HepG2 (cell line): ENCODE measurements at regions not wholly inside any gene's neighbourhood (a gene's known extent, or its start where the extent isn't known, plus 50 kb on each side); places are given as distances from the start of the nearest gene placed in this dataset.

Experiments
- ATF2 ChIP-seq: sonication (generic); formaldehyde crosslinking; IDR thresholded peaks from 2 replicates; pipeline ENCODE4 v1.4.0; 2020; ENCODE audit warnings: missing genetic modification reagents
- ATF6 ChIP-seq: sonication (generic); formaldehyde crosslinking; conservative IDR thresholded peaks from 2 replicates; pipeline ENCODE4 v1.4.0; 2020; ENCODE audit warnings: missing genetic modification reagents
- CBX2 ChIP-seq, 2 experiments: fragments of 200-600 bp in 1 of 2; sonication (generic); formaldehyde crosslinking in 1 of 2; IDR thresholded peaks; 2 replicates each; pipeline versions ENCODE4 v1.7.0 to v1.8.1; 2018 to 2022; ENCODE audit warnings: low read depth in 2 of 2, low read length in 1 of 2, mild to moderate bottlenecking in 1 of 2, missing genetic modification reagents in 1 of 2
- HNF4A ChIP-seq: sonication (generic); formaldehyde crosslinking; IDR thresholded peaks from 2 replicates; pipeline ENCODE4 v1.4.0; 2020; ENCODE audit warnings: missing genetic modification reagents
- JUNB ChIP-seq: sonication (generic); formaldehyde crosslinking; IDR thresholded peaks from 2 replicates; pipeline ENCODE4 v1.8.0; 2022; ENCODE audit warnings: missing genetic modification reagents, mild to moderate bottlenecking, borderline replicate concordance
- POLR2AphosphoS5 ChIP-seq: IDR thresholded peaks from 2 replicates; pipeline ENCODE4 v1.6.1; 2012; ENCODE audit warnings: low read depth, low read length
- ZNF672 ChIP-seq: sonication (generic); formaldehyde crosslinking; IDR thresholded peaks from 2 replicates; pipeline ENCODE4 v1.8.1; 2022; ENCODE audit warnings: missing genetic modification reagents
- TF ChIP-seq, protein P1 (sequence below): IDR thresholded peaks from 2 replicates; pipeline ENCODE4 v1.6.1; 2016

DNA sequence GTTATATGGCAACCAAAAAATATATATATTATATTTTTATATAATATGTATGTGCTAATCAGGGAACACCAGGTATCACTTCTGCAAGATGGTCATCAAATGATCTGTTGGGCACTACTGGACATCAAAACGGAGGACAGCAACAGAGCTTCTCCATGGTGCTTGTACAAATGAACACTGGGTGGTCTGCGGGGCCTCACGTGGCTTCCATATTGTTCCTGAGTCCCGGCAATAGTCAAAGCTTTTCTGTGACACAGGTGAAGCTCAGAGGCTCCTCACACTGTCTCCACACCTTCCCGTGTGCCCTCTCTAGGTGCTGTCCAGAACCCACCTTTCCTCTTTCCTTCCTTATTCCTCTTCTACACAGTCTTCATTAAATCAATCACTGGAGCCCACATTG, 149.9 kb upstream of the PIRT start:
- TF ChIP-seq, protein P1, sequence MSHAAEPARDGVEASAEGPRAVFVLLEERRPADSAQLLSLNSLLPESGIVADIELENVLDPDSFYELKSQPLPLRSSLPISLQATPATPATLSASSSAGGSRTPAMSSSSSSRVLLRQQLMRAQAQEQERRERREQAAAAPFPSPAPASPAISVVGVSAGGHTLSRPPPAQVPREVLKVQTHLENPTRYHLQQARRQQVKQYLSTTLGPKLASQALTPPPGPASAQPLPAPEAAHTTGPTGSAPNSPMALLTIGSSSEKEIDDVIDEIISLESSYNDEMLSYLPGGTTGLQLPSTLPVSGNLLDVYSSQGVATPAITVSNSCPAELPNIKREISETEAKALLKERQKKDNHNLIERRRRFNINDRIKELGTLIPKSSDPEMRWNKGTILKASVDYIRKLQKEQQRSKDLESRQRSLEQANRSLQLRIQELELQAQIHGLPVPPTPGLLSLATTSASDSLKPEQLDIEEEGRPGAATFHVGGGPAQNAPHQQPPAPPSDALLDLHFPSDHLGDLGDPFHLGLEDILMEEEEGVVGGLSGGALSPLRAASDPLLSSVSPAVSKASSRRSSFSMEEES (CRISPR knock-in tag): no peak
- TF ChIP-seq ATF6 (CRISPR knock-in tag) (no peak), CBX2 (IDR thresholded peaks at IDR 0.05; ENCODE audit: low read depth, low read length) (no peak), CBX2 (CRISPR knock-in tag; IDR thresholded peaks at IDR 0.05; ENCODE audit: low read depth) (no peak), ZNF672 (CRISPR knock-in tag) (no peak), ATF2 (CRISPR knock-in tag) (no peak), POLR2AphosphoS5 (no peak), HNF4A (CRISPR knock-in tag) (no peak), JUNB (no peak)
